HCT116 (cell line): ENCODE measurements at regions not wholly inside any gene's neighbourhood (a gene's known extent, or its start where the extent isn't known, plus 50 kb on each side); places are given as distances from the start of the nearest gene placed in this dataset.

Experiments
- ATAC-seq: fragments of 200-7000 bp; cut with Tn5 transposase; 2 replicates; pipeline ENCODE4 v1.9.1; 2020; ENCODE audit warnings: mild to moderate bottlenecking, moderate library complexity
- BruUV-seq: library from RNA; stranded (reverse); fragments of 400-500 nt; replicated peaks from 2 replicates; lab custom pipeline; 2021; lab: Mats Ljungman, UMichigan
- CTCF ChIA-PET: fragments of 300-600 bp; sonication (Branson Sonifier 250); formaldehyde crosslinking; loops from one replicate; lab custom pipeline; 2021; ENCODE audit warnings: antibody characterized with exemption; lab: Charles Lee
- POLR2A ChIA-PET: fragments of 300-600, 350-600 bp; sonication (Branson Sonifier 250); formaldehyde crosslinking; loops from one replicate; lab custom pipeline; 2021; ENCODE audit warnings: antibody characterized with exemption; lab: Charles Lee
- RAD21 ChIA-PET, 2 experiments: fragments of 300-600 bp; sonication (Branson Sonifier 250); formaldehyde crosslinking; loops; one replicate each; lab custom pipeline; 2023; ENCODE audit warnings: low total read pairs in 2 of 2; ENCODE audit not compliant: uncharacterized antibody in 2 of 2, unreplicated experiment in 2 of 2, low non-redundant PET in 1 of 2; lab: Charles Lee
- DNase-seq: peaks from one replicate; pipeline ENCODE4 v3.0.0-alpha.2; 2010; ENCODE audit warnings: low read depth, low spot score
- H2AFZ ChIP-seq: fragments of 200-600 bp; shearing (Covaris generic), sonication (generic); 2 replicates; pipeline ENCODE4 v1.6.1; 2017; ENCODE audit warnings: low read depth, mixed run types, mixed read lengths, antibody characterized with exemption, low read length; ENCODE audit not compliant: poor library complexity, severe bottlenecking
- H3K27ac ChIP-seq: 2 replicates; pipeline ENCODE4 v1.5.1; 2012; ENCODE audit warnings: low read depth, low read length
- H3K27me3 ChIP-seq: fragments of 200-600 bp; sonication (generic); 2 replicates; pipeline ENCODE4 v1.6.1; 2016; ENCODE audit warnings: mixed run types, low read length, mixed read lengths; ENCODE audit not compliant: insufficient read depth
- H3K36me3 ChIP-seq, 2 experiments: fragments of 200-500 bp in 1 of 2; fragments of 200-600 bp in 1 of 2; sonication (Bioruptor generic) in 1 of 2; sonication (generic) in 1 of 2; 2 replicates each; pipeline versions ENCODE4 v1.5.1 to v1.6.1; 2014 to 2016; ENCODE audit warnings: low read length in 2 of 2, inconsistent platforms in 1 of 2, mixed read lengths in 1 of 2, mixed run types in 1 of 2; ENCODE audit not compliant: insufficient read depth in 2 of 2, control insufficient read depth in 1 of 2
- H3K4me1 ChIP-seq, 2 experiments: fragments of 200-600 bp in 1 of 2; sonication (generic) in 1 of 2; 2 replicates each; pipeline versions ENCODE4 v1.5.1 to v1.6.1; 2012 to 2017; ENCODE audit warnings: low read length in 2 of 2, inconsistent platforms in 1 of 2, mild to moderate bottlenecking in 1 of 2, mixed read lengths in 1 of 2, mixed run types in 1 of 2, moderate library complexity in 1 of 2; ENCODE audit not compliant: insufficient read depth in 2 of 2, control insufficient read depth in 1 of 2
- H3K4me2 ChIP-seq: fragments of 200-600 bp; sonication (generic); 2 replicates; pipeline ENCODE4 v1.6.1; 2017; ENCODE audit warnings: mixed run types, low read length, mixed read lengths
- H3K4me3 ChIP-seq, 2 experiments: fragments of 200-600 bp in 1 of 2; sonication (generic) in 1 of 2; replicated peaks in 1 of 2; 2 replicates each; pipeline ENCODE4 v1.5.1; 2011 to 2016; ENCODE audit warnings: low read length in 2 of 2, control low read depth in 1 of 2, low read depth in 1 of 2, mild to moderate bottlenecking in 1 of 2, mixed read lengths in 1 of 2, mixed run types in 1 of 2
- H3K79me2 ChIP-seq: fragments of 200-600 bp; sonication (generic); 2 replicates; pipeline ENCODE4 v1.6.1; 2017; ENCODE audit warnings: mild to moderate bottlenecking, mixed run types, low read length, moderate library complexity, mixed read lengths; ENCODE audit not compliant: insufficient read depth
- H3K9ac ChIP-seq: fragments of 200-600 bp; sonication (generic); 2 replicates; pipeline ENCODE4 v1.6.1; 2016; ENCODE audit warnings: low read length, mixed read lengths
- H3K9me2 ChIP-seq: fragments of 200-600 bp; sonication (generic), shearing (Covaris generic); 2 replicates; pipeline ENCODE4 v1.6.1; 2017; ENCODE audit warnings: mixed run types, mild to moderate bottlenecking, moderate library complexity; ENCODE audit not compliant: insufficient read depth
- H3K9me3 ChIP-seq, 2 experiments: fragments of 200-500 bp in 1 of 2; fragments of 200-600 bp in 1 of 2; sonication (Bioruptor generic) in 1 of 2; sonication (generic) in 1 of 2; 2 replicates each; pipeline ENCODE4 v1.6.1; 2014 to 2017; ENCODE audit warnings: low read length in 2 of 2, mixed read lengths in 2 of 2, inconsistent platforms in 1 of 2, low read depth in 1 of 2, mild to moderate bottlenecking in 1 of 2, mixed run types in 1 of 2, moderate library complexity in 1 of 2; ENCODE audit not compliant: control insufficient read depth in 1 of 2, insufficient read depth in 1 of 2
- H4K20me1 ChIP-seq: fragments of 200-600 bp; sonication (generic), shearing (Covaris generic); 2 replicates; pipeline ENCODE4 v1.6.1; 2017; ENCODE audit warnings: mixed run types, mild to moderate bottlenecking, moderate library complexity; ENCODE audit not compliant: insufficient read depth
- CBX3 ChIP-seq: IDR thresholded peaks from 2 replicates; pipeline ENCODE4 v1.6.1; 2012; ENCODE audit warnings: low read depth
- EGR1 ChIP-seq: IDR thresholded peaks from 2 replicates; pipeline ENCODE4 v1.6.1; 2012; ENCODE audit warnings: low read depth
- EZH2phosphoT487 ChIP-seq: fragments of 200-600 bp; IDR thresholded peaks from 2 replicates; pipeline ENCODE4 v1.6.1; 2018; ENCODE audit warnings: antibody characterized with exemption, borderline replicate concordance
- FOSL1 ChIP-seq: IDR thresholded peaks from 2 replicates; pipeline ENCODE4 v1.6.1; 2012; ENCODE audit warnings: low read depth
- POLR2AphosphoS5 ChIP-seq: IDR thresholded peaks from 2 replicates; pipeline ENCODE4 v1.6.1; 2011; ENCODE audit warnings: mild to moderate bottlenecking, low read depth, low read length, moderate library complexity
- SIN3A ChIP-seq: IDR thresholded peaks from 2 replicates; pipeline ENCODE4 v1.6.1; 2012; ENCODE audit warnings: low read depth
- SP1 ChIP-seq: IDR thresholded peaks from 2 replicates; pipeline ENCODE4 v1.6.1; 2012; ENCODE audit warnings: low read depth
- TCF7L2 ChIP-seq: IDR thresholded peaks from 2 replicates; pipeline ENCODE4 v1.7.0; 2011; ENCODE audit warnings: borderline replicate concordance, inconsistent platforms; ENCODE audit not compliant: insufficient read depth, insufficient read length; ENCODE audit errors: extremely low read depth
- YY1 ChIP-seq: IDR thresholded peaks from 2 replicates; pipeline ENCODE4 v1.6.1; 2011; ENCODE audit warnings: low read length, low read depth, moderate library complexity, mild to moderate bottlenecking; ENCODE audit not compliant: insufficient replicate concordance; ENCODE audit errors: extremely low read depth
- ZFX ChIP-seq: fragments of 450-650 bp; IDR thresholded peaks from 2 replicates; pipeline ENCODE4 v1.6.1; 2017
- ZNF274 ChIP-seq: fragments of 200-500 bp; sonication (Bioruptor generic); IDR thresholded peaks from 2 replicates; pipeline ENCODE4 v1.6.1; 2014; ENCODE audit warnings: mild to moderate bottlenecking, low read depth, low read length, inconsistent platforms
- intact Hi-C: fragments of 100-400 bp; cut with micrococcal nuclease; formaldehyde crosslinking; loops from 2 replicates; pipeline ENCODE4 v1.10.0; 2022
- TF ChIP-seq, protein P1 (sequence below): IDR thresholded peaks from 2 replicates; pipeline ENCODE4 v1.6.1; 2012

- no peak overlapping the region for H3K27ac ChIP-seq
- TF ChIP-seq, protein P1, sequence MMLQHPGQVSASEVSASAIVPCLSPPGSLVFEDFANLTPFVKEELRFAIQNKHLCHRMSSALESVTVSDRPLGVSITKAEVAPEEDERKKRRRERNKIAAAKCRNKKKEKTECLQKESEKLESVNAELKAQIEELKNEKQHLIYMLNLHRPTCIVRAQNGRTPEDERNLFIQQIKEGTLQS, result no peak
- TF ChIP-seq FOSL1 (no peak), ZNF274 (no peak), SIN3A (no peak), CBX3 (no peak), SP1 (no peak), POLR2AphosphoS5 (no peak), YY1 (no peak), ZFX (no peak), EZH2phosphoT487 (no peak)
- TF ChIP-seq, all 23 proteins: peak for 0
- intact Hi-C loops, result no loop called here
- no peaks in the 10 kb centered on the region for H4K20me1 ChIP-seq
- CTCF ChIA-PET, result no interaction called here
- H3K36me3 ChIP-seq, result no peaks in the 10 kb centered on the region
- H3K9ac ChIP-seq, result no peak overlapping the region
- H3K9me2 ChIP-seq, result no peaks in the 10 kb centered on the region
- no peaks in the 10 kb centered on the region for H3K79me2 ChIP-seq
- no peak; the same call in 1 of the 2 replicates for ATAC-seq
- H2AFZ ChIP-seq, result no peak overlapping the region
- RAD21 ChIA-PET, result no interaction called here
- BruUV-seq, result no TSS peak
- no peak for DNase-seq
- no peaks in the 10 kb centered on the region for H3K4me1 ChIP-seq
- H3K9me3 ChIP-seq, result no peaks in the 10 kb centered on the region
- H3K27me3 ChIP-seq, result no peaks in the 10 kb centered on the region
- POLR2A ChIA-PET, result no interaction called here
- no peak overlapping the region for H3K4me3 ChIP-seq
- no peak overlapping the region for H3K4me2 ChIP-seq
These were observed 274.6 kb upstream of the SMIM30 start for GRCh38 chr7:113392841-113393540.

DNA sequence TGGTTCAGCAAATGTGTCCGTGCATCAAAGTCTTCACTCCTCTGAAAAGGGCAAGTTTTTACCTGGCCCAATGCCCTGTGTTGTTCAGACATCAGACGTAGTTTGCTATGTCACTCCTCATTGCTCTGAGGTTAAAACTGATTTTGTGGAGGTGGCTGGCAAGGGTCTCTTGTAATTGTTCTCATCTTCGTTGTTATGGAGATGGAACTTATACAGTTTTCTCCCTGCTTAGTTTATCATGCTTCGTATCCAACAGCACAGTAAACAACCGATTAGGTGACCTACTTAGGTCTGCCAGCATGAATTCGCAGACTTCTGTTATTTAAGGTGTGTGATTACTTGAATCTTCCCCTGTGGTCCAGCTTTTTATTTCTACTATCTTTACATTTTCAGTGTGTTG is 274.1 kb upstream of the SMIM30 start:
- no peak overlapping the region for H3K4me2 ChIP-seq
- no peaks in the 10 kb centered on the region for H3K27me3 ChIP-seq
- H3K4me1 ChIP-seq, result no peaks in the 10 kb centered on the region
- no peak overlapping the region for H2AFZ ChIP-seq
- ChIA-PET CTCF (no interaction called here), POLR2A (no interaction called here), RAD21 (no interaction called here)
- no peaks in the 10 kb centered on the region for H3K9me2 ChIP-seq
- no peak overlapping the region for H3K27ac ChIP-seq
- H3K36me3 ChIP-seq, result no peaks in the 10 kb centered on the region
- H3K9me3 ChIP-seq, result no peaks in the 10 kb centered on the region
- no peak overlapping the region for H3K9ac ChIP-seq
- ATAC-seq (no peak), DNase-seq (no peak)
- intact Hi-C loops, result no loop called here
- H3K79me2 ChIP-seq, result no peaks in the 10 kb centered on the region
- TF ChIP-seq TCF7L2 (no peak), EGR1 (no peak)
- H4K20me1 ChIP-seq, result no peaks in the 10 kb centered on the region
- no peak overlapping the region for H3K4me3 ChIP-seq
- no TSS peak for BruUV-seq
